ENCODE measurements at regions not wholly inside any gene's neighbourhood (a gene's known extent, or its start where the extent isn't known, plus 50 kb on each side); places are given as distances from the start of the nearest gene placed in this dataset.

- TF ChIP-seq, protein P1, sequence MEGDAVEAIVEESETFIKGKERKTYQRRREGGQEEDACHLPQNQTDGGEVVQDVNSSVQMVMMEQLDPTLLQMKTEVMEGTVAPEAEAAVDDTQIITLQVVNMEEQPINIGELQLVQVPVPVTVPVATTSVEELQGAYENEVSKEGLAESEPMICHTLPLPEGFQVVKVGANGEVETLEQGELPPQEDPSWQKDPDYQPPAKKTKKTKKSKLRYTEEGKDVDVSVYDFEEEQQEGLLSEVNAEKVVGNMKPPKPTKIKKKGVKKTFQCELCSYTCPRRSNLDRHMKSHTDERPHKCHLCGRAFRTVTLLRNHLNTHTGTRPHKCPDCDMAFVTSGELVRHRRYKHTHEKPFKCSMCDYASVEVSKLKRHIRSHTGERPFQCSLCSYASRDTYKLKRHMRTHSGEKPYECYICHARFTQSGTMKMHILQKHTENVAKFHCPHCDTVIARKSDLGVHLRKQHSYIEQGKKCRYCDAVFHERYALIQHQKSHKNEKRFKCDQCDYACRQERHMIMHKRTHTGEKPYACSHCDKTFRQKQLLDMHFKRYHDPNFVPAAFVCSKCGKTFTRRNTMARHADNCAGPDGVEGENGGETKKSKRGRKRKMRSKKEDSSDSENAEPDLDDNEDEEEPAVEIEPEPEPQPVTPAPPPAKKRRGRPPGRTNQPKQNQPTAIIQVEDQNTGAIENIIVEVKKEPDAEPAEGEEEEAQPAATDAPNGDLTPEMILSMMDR (IDR thresholded peaks at IDR 0.05), result no peak
- no peak for TF ChIP-seq POLR2A (IDR thresholded peaks at IDR 0.05)
- intact Hi-C loops (cut with DNase I; ENCODE audit: low total_unique reads), result no loop called here
- DNase-seq (ENCODE audit: low spot score in 2 of 2), result no peak
- no peak overlapping the region for H3K4me3 ChIP-seq (ENCODE audit: low read depth, poor library complexity, severe bottlenecking)
Observed at GRCh38 chr22:22076361-22076760, 93.8 kb upstream of the TOP3B start.

DNA sequence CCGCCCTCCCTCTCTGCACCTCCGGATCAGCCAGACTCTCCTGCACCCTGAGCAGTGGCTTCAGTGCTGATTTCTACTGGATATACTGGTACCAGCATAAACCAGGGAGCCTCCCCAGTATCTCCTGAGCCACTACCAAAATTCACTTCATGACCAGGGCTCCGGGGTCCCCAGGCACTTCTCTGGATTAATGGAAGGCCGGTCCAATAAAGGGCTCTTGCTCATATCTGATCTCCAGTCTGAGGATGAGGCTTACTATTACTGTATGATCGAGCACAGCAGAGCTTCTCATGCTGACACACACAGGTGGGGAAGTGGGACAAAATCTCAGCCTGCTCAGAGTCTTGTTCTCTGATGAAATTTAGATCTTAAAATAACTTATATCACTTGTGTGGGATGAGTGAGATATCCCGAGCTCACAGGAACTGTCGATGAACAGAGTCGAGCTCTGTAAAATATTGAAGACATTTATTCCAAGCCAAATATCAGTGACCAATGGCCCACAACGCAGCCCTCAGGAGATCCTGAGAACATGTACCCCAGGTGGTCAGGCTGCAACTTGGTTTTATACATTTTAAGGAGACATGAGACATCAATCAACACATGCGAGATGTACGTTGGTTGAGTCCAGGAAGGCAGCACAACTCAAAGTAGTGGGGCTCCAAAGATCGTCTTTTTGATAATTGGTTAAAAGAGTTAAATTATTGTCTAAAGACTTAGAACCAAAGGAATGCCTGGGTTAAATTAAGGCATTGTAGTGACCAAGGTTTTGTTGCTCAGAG, 93.0 kb upstream of the TOP3B start:
- 82% methylated on average over 12 of the region's 12 CpGs for WGBS, 2 donors
- no peak overlapping the region for H3K4me3 ChIP-seq (ENCODE audit: low read depth, poor library complexity, severe bottlenecking)
- no peak for TF ChIP-seq POLR2A (IDR thresholded peaks at IDR 0.05)
- TF ChIP-seq, protein P1 (IDR thresholded peaks at IDR 0.05), result no peak
- DNase-seq (ENCODE audit: low spot score in 2 of 2), result no peak
- intact Hi-C loops (cut with DNase I; ENCODE audit: low total_unique reads), result no loop called here

DNA sequence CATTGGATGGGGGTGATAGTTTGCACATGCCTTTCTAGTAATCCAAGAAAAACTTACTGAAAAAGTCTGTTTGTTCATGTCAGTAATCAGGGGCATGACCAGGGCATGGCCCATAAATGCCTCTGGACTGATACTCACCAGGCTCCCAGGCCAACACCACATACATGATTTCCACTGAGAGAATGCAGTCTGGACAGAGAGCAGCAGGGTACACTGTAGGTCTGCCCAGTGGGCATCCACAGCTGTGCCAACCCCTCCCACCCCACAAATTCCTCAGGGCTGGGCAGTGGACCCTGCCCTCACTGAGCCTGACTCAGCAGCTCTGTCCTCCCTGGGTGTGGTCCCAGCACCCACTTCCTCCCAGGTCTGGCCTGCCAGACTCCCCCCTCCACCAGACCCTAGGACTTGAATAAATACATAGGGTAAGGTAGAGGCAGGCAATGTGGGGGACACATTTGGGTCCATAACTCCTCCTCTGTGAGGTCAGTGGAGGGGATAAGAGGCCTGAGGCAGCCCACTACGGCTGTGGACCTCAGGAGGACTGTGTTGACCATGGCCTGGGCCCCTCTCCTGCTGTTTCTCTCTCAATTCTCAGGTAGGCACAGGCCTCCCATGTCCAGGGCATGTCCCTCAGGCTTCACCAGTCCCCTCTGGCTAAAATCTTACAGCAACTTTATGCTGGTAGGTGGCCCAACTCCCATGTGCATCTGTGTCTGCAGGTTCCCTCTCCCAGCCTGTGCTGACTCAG, 92.2 kb upstream of the TOP3B start:
- intact Hi-C loops (cut with DNase I; ENCODE audit: low total_unique reads), result no loop called here
- TF ChIP-seq POLR2A (IDR thresholded peaks at IDR 0.05), result no peak
- TF ChIP-seq, protein P1 (IDR thresholded peaks at IDR 0.05), result no peak
- 13 to 20% methylated on average over 1 of the region's 1 CpG for WGBS, 2 donors
- no peak for DNase-seq (ENCODE audit: low spot score in 2 of 2)
- H3K4me3 ChIP-seq (ENCODE audit: low read depth, poor library complexity, severe bottlenecking), result no peak overlapping the region

GRCh38 chr22:22073769-22074561, 91.4 kb upstream of the TOP3B start:
- TF ChIP-seq POLR2A (IDR thresholded peaks at IDR 0.05), result no peak
- TF ChIP-seq, protein P1 (IDR thresholded peaks at IDR 0.05), result no peak
- no peak overlapping the region for H3K4me3 ChIP-seq (ENCODE audit: low read depth, poor library complexity, severe bottlenecking)
- intact Hi-C loops (cut with DNase I; ENCODE audit: low total_unique reads), result no loop called here
- no peak for DNase-seq (ENCODE audit: low spot score in 2 of 2)
- WGBS, 2 donors, result 63 to 64% methylated on average over 5 of the region's 5 CpGs

- intact Hi-C loops (cut with DNase I; ENCODE audit: low total_unique reads), result no loop called here
- WGBS, 2 donors, result 88 to 90% methylated on average over 2 of the region's 2 CpGs
- TF ChIP-seq, protein P1 (IDR thresholded peaks at IDR 0.05), result no peak
- no peak for TF ChIP-seq POLR2A (IDR thresholded peaks at IDR 0.05)
- DNase-seq (ENCODE audit: low spot score in 2 of 2), result no peak
- H3K4me3 ChIP-seq (ENCODE audit: low read depth, poor library complexity, severe bottlenecking), result no peak overlapping the region
Observed at GRCh38 chr22:22072169-22072836, 89.7 kb upstream of the TOP3B start.

Measured in lower leg skin (tissue), 4 donors.